ENCODE measurements at regions not wholly inside any gene's neighbourhood (a gene's known extent, or its start where the extent isn't known, plus 50 kb on each side); places are given as distances from the start of the nearest gene placed in this dataset.

DNA sequence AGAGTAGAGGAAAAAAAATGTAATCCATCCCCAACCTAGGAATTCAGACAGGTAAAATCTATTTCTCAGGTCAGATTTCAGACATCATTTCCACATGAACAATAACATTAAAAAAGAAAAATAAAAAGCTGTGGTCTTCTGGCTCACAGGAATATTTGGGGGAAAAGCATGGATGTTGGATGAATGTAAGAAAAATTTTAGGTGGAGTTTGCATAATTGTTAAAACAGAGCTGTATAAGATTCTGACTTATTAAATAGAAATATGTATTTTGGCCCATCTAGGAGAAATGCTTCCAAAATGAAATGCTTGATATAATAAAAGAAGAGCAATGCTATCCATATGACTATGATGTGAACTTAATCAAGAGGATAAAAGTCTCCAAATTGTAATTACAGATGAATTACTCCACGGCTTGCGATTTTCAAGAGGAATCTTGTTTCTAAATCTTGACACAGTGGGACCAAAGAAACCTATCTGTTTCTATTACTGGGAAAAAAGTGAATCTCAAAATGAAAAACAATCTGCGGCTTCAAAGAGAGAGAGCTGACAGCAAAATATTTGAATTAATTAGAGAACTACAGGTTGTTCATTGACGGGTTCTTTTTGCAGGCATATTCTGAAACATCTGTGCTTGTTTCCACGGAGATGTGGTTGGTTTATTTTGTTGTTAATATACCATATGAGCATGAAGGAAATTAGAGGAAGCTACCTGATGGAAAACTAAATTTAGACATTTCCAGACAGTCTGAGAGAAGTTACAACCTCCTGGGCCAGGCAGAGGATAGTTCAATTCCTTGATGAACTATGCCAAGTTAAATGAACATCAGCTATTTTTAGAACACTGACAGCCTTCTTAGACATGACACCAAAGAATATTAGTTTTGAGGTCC lies 468.7 kb downstream of the PID1 start:
- no peaks in the 10 kb centered on the region for H3K36me3 ChIP-seq (ENCODE audit: control insufficient read depth, insufficient read depth, low read length)
- no peaks in the 10 kb centered on the region for H3K27me3 ChIP-seq (ENCODE audit: control insufficient read depth, insufficient read depth, low read length)
- H3K4me1 ChIP-seq (ENCODE audit: control insufficient read depth, insufficient read depth, low read length), result no peaks in the 10 kb centered on the region
- no peak overlapping the region for H3K9ac ChIP-seq (ENCODE audit: low read length)
- no peak overlapping the region for H3K27ac ChIP-seq (ENCODE audit: low read depth, low read length)
- H3K4me3 ChIP-seq (ENCODE audit: low read length), result no peak overlapping the region

DNA sequence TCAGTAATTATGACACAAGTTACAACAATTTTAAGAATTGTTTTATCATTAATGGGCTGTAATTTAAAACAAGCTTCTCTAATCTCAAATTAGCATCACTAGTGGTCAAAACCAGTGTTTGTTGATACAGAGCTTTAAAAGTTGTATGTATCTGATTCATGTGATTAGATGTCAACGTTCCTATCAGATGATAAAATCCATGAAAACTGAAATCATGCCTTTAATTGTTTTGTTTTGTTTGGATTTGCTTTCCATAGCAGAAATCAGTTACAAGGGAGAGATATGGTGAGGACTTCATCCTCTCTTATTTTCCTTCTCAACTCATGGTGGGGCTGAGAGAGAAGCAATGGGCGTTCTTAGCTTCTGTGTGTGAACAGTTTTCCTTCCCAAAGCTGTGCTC lies 469.6 kb downstream of the PID1 start:
- Histone ChIP-seq H3K36me3 (ENCODE audit: control insufficient read depth, insufficient read depth, low read length) (no peaks in the 10 kb centered on the region), H3K9ac (ENCODE audit: low read length) (no peak overlapping the region), H3K4me1 (ENCODE audit: control insufficient read depth, insufficient read depth, low read length) (no peaks in the 10 kb centered on the region), H3K27ac (ENCODE audit: low read depth, low read length) (no peak overlapping the region), H3K4me3 (ENCODE audit: low read length) (no peak overlapping the region), H3K27me3 (ENCODE audit: control insufficient read depth, insufficient read depth, low read length) (no peaks in the 10 kb centered on the region)

DNA sequence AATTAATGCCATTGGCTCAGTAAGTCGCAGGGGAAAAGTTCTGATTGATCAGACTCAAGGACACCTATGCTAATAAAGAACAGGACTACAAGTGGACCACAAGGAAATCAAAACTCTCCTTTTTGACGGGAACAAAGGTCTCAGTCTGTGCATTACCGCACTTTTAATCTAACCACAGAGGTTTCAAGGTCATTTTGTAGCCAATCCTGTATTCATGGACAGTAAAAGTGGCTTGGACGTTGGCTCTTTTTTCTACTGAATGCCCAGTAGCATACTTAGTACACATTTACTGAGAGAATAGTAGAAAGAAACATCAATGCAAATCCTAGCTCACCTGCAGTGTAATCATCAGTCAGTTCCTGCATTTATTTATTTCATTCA lies 471.9 kb downstream of the PID1 start:
- no peak overlapping the region for H3K27ac ChIP-seq (ENCODE audit: low read depth, low read length)

DNA sequence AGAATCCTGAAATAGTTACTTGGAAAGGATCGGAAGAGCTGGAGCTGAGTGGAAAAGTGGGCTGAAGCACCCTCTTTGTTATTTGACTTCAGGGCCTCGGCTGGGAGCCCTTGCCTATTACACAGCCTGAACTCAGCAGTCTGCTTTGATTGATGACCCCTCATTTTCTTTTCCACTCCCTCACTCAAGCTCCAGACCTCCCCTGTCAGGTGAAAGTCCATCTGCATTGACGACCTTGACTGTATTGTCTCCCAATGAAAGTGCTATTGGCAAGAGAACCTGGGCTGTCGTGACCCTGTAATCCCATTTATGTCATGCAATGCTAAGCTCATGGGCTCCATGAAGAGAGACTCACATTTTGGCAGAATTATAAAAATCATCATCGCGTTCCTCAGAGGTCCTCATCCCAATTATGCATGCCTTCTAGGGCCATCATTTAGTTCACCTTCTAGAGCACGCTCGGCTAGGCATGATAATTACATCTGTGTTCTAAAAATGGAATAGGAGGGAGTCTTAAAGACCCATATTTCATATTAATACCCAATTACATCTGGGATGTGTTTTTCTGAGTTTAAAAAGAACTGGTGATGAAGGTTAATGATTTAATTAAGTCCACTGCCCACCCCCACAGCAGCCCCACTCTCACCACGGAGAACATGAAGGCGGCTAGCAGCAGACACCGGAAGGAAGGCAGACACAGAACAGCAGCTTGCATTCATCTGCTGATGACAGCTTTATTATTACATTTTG lies 472.5 kb downstream of the PID1 start:
- Histone ChIP-seq H3K27ac (ENCODE audit: low read depth, low read length) (no peak overlapping the region), H3K4me3 (ENCODE audit: low read length) (no peak overlapping the region), H3K4me1 (ENCODE audit: control insufficient read depth, insufficient read depth, low read length) (no peaks in the 10 kb centered on the region), H3K27me3 (ENCODE audit: control insufficient read depth, insufficient read depth, low read length) (no peaks in the 10 kb centered on the region), H3K9ac (ENCODE audit: low read length) (no peak overlapping the region), H3K36me3 (ENCODE audit: control insufficient read depth, insufficient read depth, low read length) (no peaks in the 10 kb centered on the region)

More for the DNA sequence above, 471.9 kb downstream of the PID1 start:
- Histone ChIP-seq H3K4me3 (ENCODE audit: low read length) (no peak overlapping the region), H3K4me1 (ENCODE audit: control insufficient read depth, insufficient read depth, low read length) (no peaks in the 10 kb centered on the region), H3K27me3 (ENCODE audit: control insufficient read depth, insufficient read depth, low read length) (no peaks in the 10 kb centered on the region), H3K9ac (ENCODE audit: low read length) (no peak overlapping the region), H3K36me3 (ENCODE audit: control insufficient read depth, insufficient read depth, low read length) (no peaks in the 10 kb centered on the region)

DNA sequence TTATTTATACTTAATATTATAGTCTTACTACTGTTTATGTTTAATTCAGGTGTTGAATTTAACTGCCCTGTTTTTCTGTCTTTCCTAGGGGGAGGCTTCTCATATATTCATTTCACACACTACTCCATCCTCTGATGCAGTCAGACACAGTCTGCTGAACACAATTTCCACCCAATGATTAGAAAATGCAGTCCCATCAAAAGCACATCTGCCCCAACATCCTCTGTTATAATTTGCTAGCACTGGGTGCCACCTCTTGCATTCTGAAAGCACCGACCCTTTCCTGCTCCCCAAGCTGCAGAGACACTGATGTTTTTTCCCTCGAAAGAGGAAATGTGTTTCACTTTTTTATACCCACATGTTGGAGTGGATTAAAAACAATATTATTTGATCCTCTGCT lies 474.7 kb downstream of the PID1 start:
- no peak overlapping the region for H3K4me3 ChIP-seq (ENCODE audit: low read length)
- no peak overlapping the region for H3K27ac ChIP-seq (ENCODE audit: low read depth, low read length)
- no peaks in the 10 kb centered on the region for H3K27me3 ChIP-seq (ENCODE audit: control insufficient read depth, insufficient read depth, low read length)
- H3K4me1 ChIP-seq (ENCODE audit: control insufficient read depth, insufficient read depth, low read length), result no peaks in the 10 kb centered on the region
- H3K9ac ChIP-seq (ENCODE audit: low read length), result no peak overlapping the region
- no peaks in the 10 kb centered on the region for H3K36me3 ChIP-seq (ENCODE audit: control insufficient read depth, insufficient read depth, low read length)

DNA sequence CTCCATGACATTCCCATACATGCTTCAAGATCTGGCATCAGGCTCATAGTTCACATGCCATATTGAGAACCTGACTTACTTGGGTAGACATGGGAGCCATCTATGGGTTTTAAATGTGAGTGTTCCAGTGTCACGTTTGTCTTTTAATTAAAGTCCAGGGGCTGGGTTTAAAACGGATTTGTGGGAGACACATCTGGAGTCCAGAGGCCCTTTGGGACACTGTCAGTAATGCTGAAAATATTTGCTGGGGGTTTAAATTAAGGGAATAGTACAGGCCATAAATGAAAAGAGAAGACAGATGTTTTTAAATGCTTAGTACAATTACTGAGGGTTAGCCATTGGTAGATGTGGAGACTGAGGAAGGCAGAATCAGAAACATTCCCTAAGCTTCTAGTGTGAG lies 478.0 kb downstream of the PID1 start:
- Histone ChIP-seq H3K27ac (ENCODE audit: low read depth, low read length) (no peak overlapping the region), H3K4me1 (ENCODE audit: control insufficient read depth, insufficient read depth, low read length) (no peaks in the 10 kb centered on the region), H3K4me3 (ENCODE audit: low read length) (no peak overlapping the region), H3K9ac (ENCODE audit: low read length) (no peak overlapping the region), H3K27me3 (ENCODE audit: control insufficient read depth, insufficient read depth, low read length) (no peaks in the 10 kb centered on the region), H3K36me3 (ENCODE audit: control insufficient read depth, insufficient read depth, low read length) (no peaks in the 10 kb centered on the region)

DNA sequence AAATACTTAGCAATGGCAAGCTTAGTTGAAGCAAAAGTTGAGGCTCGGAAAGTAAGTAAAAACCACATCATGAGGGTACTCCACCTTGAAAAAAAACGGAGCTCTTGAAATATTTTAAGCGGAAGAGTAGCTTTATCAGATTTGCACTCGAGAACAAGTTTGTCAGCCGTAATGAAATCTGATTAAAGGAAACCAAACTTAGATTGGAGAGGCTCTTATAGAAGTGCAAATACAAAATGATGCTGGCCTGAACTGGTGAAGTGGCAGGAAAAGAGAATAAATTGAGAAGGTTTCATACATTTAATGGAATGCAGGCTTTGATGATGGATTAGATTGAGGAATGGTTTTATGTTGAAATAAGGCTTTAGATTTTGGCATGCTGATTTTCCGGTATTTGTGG lies 484.2 kb downstream of the PID1 start:
- Histone ChIP-seq H3K36me3 (ENCODE audit: control insufficient read depth, insufficient read depth, low read length) (no peaks in the 10 kb centered on the region), H3K4me3 (ENCODE audit: low read length) (no peak overlapping the region), H3K27me3 (ENCODE audit: control insufficient read depth, insufficient read depth, low read length) (no peaks in the 10 kb centered on the region), H3K9ac (ENCODE audit: low read length) (no peak overlapping the region), H3K4me1 (ENCODE audit: control insufficient read depth, insufficient read depth, low read length) (no peaks in the 10 kb centered on the region), H3K27ac (ENCODE audit: low read depth, low read length) (no peak overlapping the region)

DNA sequence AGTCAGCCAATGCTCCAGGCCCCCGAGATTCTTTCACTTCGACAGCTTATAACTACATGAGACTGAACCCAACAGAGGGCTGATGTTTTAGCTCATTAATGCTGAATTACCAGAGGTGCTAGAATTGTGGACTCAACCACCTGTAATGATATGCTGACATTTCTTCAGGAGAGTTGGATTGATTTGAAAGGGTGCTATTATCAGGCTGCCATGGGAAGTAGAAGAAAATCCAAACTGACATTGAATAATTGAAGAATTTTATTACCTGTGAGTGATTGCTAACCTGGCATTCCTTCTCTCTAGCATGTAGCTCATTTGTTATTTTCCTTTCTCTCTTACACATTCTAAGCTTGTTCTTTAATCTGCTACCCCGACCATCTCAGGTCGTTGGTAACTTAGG lies 488.8 kb downstream of the PID1 start:
- Histone ChIP-seq H3K36me3 (ENCODE audit: control insufficient read depth, insufficient read depth, low read length) (no peaks in the 10 kb centered on the region), H3K9ac (ENCODE audit: low read length) (no peak overlapping the region), H3K4me3 (ENCODE audit: low read length) (no peak overlapping the region), H3K4me1 (ENCODE audit: control insufficient read depth, insufficient read depth, low read length) (no peaks in the 10 kb centered on the region), H3K27me3 (ENCODE audit: control insufficient read depth, insufficient read depth, low read length) (no peaks in the 10 kb centered on the region), H3K27ac (ENCODE audit: low read depth, low read length) (no peak overlapping the region)

DNA sequence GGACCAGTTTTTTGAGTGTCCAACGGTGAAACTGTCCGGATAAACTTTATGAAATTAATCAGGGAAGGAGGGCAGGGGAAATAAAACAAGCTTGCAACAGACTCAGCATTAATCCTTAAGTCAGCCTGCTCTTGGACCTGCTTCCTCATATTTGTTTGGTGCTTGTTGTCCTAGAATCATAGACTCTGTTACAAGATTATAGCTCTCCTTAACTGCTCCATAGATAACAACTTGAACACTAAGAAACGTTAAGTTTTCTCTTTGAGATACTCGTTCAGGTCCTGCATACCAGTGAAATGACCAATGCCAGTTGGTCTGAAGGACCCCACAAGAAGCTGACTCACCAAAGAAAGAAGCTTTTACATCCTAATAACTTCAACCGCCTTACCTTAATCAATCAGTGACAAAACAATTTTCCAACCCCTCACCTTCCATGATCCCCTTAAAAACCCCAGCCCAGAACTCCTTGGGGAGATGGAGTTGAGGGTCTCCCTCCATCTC lies 493.2 kb downstream of the PID1 start:
- no peaks in the 10 kb centered on the region for H3K4me1 ChIP-seq (ENCODE audit: control insufficient read depth, insufficient read depth, low read length)
- H3K36me3 ChIP-seq (ENCODE audit: control insufficient read depth, insufficient read depth, low read length), result no peaks in the 10 kb centered on the region

DNA sequence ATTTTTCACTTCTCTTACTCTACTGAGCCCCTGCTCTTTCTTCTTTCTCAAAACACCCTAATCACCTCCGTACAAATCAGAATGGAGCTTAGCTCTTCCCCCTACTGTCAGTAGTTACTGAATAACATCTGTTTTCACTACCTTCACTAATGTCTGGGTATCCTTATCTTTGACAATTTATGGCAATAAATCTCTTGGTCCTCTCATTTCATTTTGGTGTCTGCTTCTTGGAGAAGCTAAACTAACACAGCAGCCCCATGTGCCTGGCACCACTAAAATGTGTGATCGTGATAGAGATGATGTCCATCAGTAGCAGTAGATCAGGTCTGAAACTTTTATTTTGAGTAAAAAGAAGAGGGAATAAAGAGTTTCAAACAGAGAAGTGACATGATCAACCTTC lies 496.5 kb downstream of the PID1 start:
- Histone ChIP-seq H3K4me1 (ENCODE audit: control insufficient read depth, insufficient read depth, low read length) (no peaks in the 10 kb centered on the region), H3K4me3 (ENCODE audit: low read length) (no peak overlapping the region), H3K27me3 (ENCODE audit: control insufficient read depth, insufficient read depth, low read length) (no peaks in the 10 kb centered on the region), H3K9ac (ENCODE audit: low read length) (no peak overlapping the region), H3K36me3 (ENCODE audit: control insufficient read depth, insufficient read depth, low read length) (no peaks in the 10 kb centered on the region), H3K27ac (ENCODE audit: low read depth, low read length) (no peak overlapping the region)

More for the DNA sequence above, 493.2 kb downstream of the PID1 start:
- Histone ChIP-seq H3K4me3 (ENCODE audit: low read length) (no peak overlapping the region), H3K27me3 (ENCODE audit: control insufficient read depth, insufficient read depth, low read length) (no peaks in the 10 kb centered on the region), H3K9ac (ENCODE audit: low read length) (no peak overlapping the region), H3K27ac (ENCODE audit: low read depth, low read length) (no peak overlapping the region)

DNA sequence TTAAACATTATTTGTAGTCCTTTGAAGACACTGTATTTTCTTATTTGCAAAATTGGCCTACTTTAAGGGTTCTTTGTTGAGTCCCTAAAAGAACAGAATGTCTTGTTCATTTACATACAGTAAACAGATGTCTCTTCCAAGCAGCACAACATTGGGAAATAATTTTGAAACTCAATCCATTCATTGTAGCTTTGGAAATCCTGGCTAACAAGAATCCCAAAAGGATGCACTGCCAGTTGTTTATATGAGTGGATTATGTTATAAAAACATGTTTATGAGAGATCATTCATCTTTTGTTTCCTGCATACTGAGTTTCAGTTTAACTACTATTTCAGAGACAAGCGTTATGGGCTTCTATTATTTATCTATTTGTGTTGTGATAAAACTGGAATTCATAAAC lies 499.3 kb downstream of the PID1 start:
- Histone ChIP-seq H3K27ac (ENCODE audit: low read depth, low read length) (peak overlapping the region; percentile 8), H3K4me3 (ENCODE audit: low read length) (no peak overlapping the region), H3K4me1 (ENCODE audit: control insufficient read depth, insufficient read depth, low read length) (no peaks in the 10 kb centered on the region), H3K36me3 (ENCODE audit: control insufficient read depth, insufficient read depth, low read length) (no peaks in the 10 kb centered on the region), H3K9ac (ENCODE audit: low read length) (no peak overlapping the region), H3K27me3 (ENCODE audit: control insufficient read depth, insufficient read depth, low read length) (no peaks in the 10 kb centered on the region)

DNA sequence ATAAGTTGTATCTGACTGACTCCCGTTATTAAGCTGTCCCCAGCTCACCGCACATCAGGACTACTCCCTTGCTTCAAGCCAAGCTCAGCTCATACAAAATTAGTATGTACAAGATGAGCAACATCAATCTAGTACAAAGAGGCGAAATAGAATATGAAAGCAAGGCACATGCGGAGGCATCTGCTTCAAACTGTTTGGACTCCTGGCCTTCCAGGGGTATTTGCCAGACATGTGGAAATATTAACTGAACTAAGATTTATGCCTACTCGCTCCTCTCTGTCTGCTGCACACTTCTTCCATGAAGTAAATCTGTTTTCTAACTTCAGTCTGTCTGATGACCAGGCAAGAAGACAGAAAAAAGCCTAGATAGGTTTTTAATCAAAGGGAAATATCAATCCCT lies 499.8 kb downstream of the PID1 start:
- Histone ChIP-seq H3K36me3 (ENCODE audit: control insufficient read depth, insufficient read depth, low read length) (no peaks in the 10 kb centered on the region), H3K4me3 (ENCODE audit: low read length) (no peak overlapping the region), H3K4me1 (ENCODE audit: control insufficient read depth, insufficient read depth, low read length) (no peaks in the 10 kb centered on the region), H3K9ac (ENCODE audit: low read length) (no peak overlapping the region), H3K27ac (ENCODE audit: low read depth, low read length) (peak overlapping the region; percentile 8), H3K27me3 (ENCODE audit: control insufficient read depth, insufficient read depth, low read length) (no peaks in the 10 kb centered on the region)
